B cell (primary cell): ENCODE measurements at regions not wholly inside any gene's neighbourhood (a gene's known extent, or its start where the extent isn't known, plus 50 kb on each side); places are given as distances from the start of the nearest gene placed in this dataset.

ENCODE experiments used
- ATAC-seq: fragments of 200-7000 bp; cut with Tn5 transposase; one replicate; pipeline ENCODE4 v1.10.0; 2021; ENCODE audit warnings: low read depth, mild to moderate bottlenecking, moderate number of reproducible peaks, moderate library complexity
- CTCF ChIA-PET: fragments of 350-600 bp; sonication (Branson Sonifier 250); formaldehyde crosslinking; loops from one replicate; lab custom pipeline; 2021; ENCODE audit warnings: antibody characterized with exemption, inconsistent platforms; lab: Charles Lee
- POLR2A ChIA-PET: fragments of 350-600 bp; sonication (Branson Sonifier 250); formaldehyde crosslinking; loops from one replicate; lab custom pipeline; 2021; ENCODE audit warnings: antibody characterized with exemption; lab: Charles Lee
- DNase-seq: peaks from one replicate; pipeline ENCODE4 v3.0.0; 2013
- H2AFZ ChIP-seq: 2 replicates; pipeline ENCODE4 v1.6.1; 2012; ENCODE audit warnings: mild to moderate bottlenecking, low read depth, low read length; ENCODE audit not compliant: insufficient read depth, poor library complexity, severe bottlenecking
- H3K27ac ChIP-seq, 2 donors: 1 replicate in 1 of 2; 2 replicates in 1 of 2; pipeline ENCODE4 v1.5.1; 2012 to 2013; ENCODE audit warnings: low read length in 2 of 2, mild to moderate bottlenecking in 2 of 2, moderate library complexity in 1 of 2
- H3K27me3 ChIP-seq, 4 experiments: fragments of 200-600 bp in 1 of 4; sonication (generic) in 1 of 4; replicated peaks in 1 of 4; 1 replicate in 2 of 4; 2 replicates in 2 of 4; pipeline versions ENCODE4 v1.6.1 to v1.7.0; 2013 to 2016; ENCODE audit warnings: low read length in 3 of 4, mild to moderate bottlenecking in 2 of 4, mixed read lengths in 1 of 4, moderate library complexity in 1 of 4; ENCODE audit not compliant: insufficient read depth in 4 of 4, control insufficient read depth in 3 of 4; ENCODE audit errors: control extremely low read depth in 1 of 4
- H3K36me3 ChIP-seq, 2 experiments: replicated peaks in 1 of 2; 1 replicate in 1 of 2; 2 replicates in 1 of 2; pipeline versions ENCODE4 v1.6.1 to v1.7.1; 2013; ENCODE audit warnings: low read length in 1 of 2; ENCODE audit not compliant: insufficient read depth in 2 of 2, control insufficient read depth in 1 of 2; ENCODE audit errors: control extremely low read depth in 1 of 2, extremely low read depth in 1 of 2
- H3K4me1 ChIP-seq, 2 donors: fragments of 200-600 bp in 1 of 2; sonication (generic) in 1 of 2; 1 replicate in 1 of 2; 2 replicates in 1 of 2; pipeline versions ENCODE4 v1.5.1 to v1.6.1; 2013 to 2017; ENCODE audit warnings: low read length in 2 of 2; ENCODE audit not compliant: control insufficient read depth in 2 of 2, insufficient read depth in 2 of 2
- H3K4me2 ChIP-seq: replicated peaks from 2 replicates; pipeline ENCODE3; 2012; ENCODE audit warnings: mild to moderate bottlenecking, low read depth, low read length; ENCODE audit not compliant: poor library complexity, severe bottlenecking
- H3K4me3 ChIP-seq, 5 experiments: fragments of 200-600 bp in 1 of 5; sonication (generic) in 1 of 5; 1 replicate in 3 of 5; 2 replicates in 2 of 5; pipeline versions ENCODE4 v1.5.1 to v1.7.0; 2011 to 2016; ENCODE audit warnings: low read length in 4 of 5, mild to moderate bottlenecking in 4 of 5, low read depth in 2 of 5, control low read depth in 1 of 5, moderate library complexity in 1 of 5; ENCODE audit not compliant: insufficient read depth in 1 of 5; ENCODE audit errors: control extremely low read depth in 1 of 5, extremely low read depth in 1 of 5
- H3K79me2 ChIP-seq: fragments of 200-600 bp; sonication (generic); one replicate; pipeline ENCODE4 v1.6.0; 2016; ENCODE audit warnings: low read length; ENCODE audit not compliant: control insufficient read depth, insufficient read depth
- H3K9ac ChIP-seq: fragments of 200-600 bp; sonication (generic); 2 replicates; pipeline ENCODE4 v1.6.1; 2017; ENCODE audit warnings: mild to moderate bottlenecking, low read length, moderate library complexity
- H3K9me3 ChIP-seq, 3 donors: one replicate each; pipeline versions ENCODE4 v1.6.1 to v1.7.1; 2013; ENCODE audit warnings: low read length in 2 of 3; ENCODE audit not compliant: control insufficient read depth in 2 of 3, insufficient read depth in 1 of 3; ENCODE audit errors: control extremely low read depth in 1 of 3
- H4K20me1 ChIP-seq: 2 replicates; pipeline ENCODE4 v1.6.0; 2012; ENCODE audit warnings: mild to moderate bottlenecking, low read length; ENCODE audit not compliant: insufficient read depth, control insufficient read depth, poor library complexity, severe bottlenecking
- H3K27ac Mint-ChIP-seq: one replicate; pipeline ENCODE4 v1.8.0; 2021; ENCODE audit warnings: mixed read lengths
- H3K27me3 Mint-ChIP-seq: one replicate; pipeline ENCODE4 v1.8.0; 2021; ENCODE audit warnings: mixed read lengths
- H3K4me1 Mint-ChIP-seq: one replicate; pipeline ENCODE4 v1.8.0; 2021; ENCODE audit warnings: mixed read lengths
- H3K4me3 Mint-ChIP-seq: one replicate; pipeline ENCODE4 v1.8.0; 2021; ENCODE audit warnings: mixed read lengths
- H3K9me3 Mint-ChIP-seq: one replicate; pipeline ENCODE4 v1.8.0; 2022; ENCODE audit warnings: mixed read lengths; ENCODE audit not compliant: insufficient read depth
- EZH2 ChIP-seq: IDR thresholded peaks from 2 replicates; pipeline ENCODE4 v1.6.1; 2012; ENCODE audit warnings: borderline replicate concordance, low read depth, mild to moderate bottlenecking, moderate library complexity, low read length; ENCODE audit not compliant: insufficient read depth, poor library complexity, severe bottlenecking
- WGBS: methylation state at CpG from one replicate; pipeline ENCODE4 v1.1.5; 2013; ENCODE audit warnings: missing lambda C conversion rate; ENCODE audit not compliant: insufficient coverage; 5-methylcytosine and 5-hydroxymethylcytosine counted together
- intact Hi-C: fragments of 100-400 bp; cut with micrococcal nuclease; formaldehyde crosslinking; loops from one replicate; pipeline ENCODE4 v1.10.0; 2022
- TF ChIP-seq, protein P1 (sequence below): fragments of 200-600 bp; IDR thresholded peaks from one replicate; pipeline ENCODE4 v1.8.0; 2022; ENCODE audit warnings: antibody characterized with exemption, mild to moderate bottlenecking

DNA sequence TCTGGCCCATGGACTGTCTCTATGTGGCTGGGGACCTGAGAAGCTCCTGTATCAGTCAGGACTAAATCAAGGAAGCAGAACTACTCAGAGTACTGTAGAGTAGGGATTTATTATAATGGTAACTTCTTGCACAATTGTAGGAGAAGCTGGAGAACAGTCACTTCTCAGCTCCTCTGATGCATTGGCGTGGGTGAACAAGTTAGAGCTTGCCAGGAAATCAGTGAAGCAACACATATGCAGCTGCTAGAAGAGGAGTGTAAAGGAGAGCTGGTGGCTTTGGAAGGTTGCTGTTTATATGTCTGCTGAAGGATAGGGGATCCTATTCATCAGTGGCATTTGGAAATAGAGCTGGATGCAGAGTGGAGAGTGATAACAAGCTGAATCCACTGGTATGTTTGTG is 215.5 kb upstream of the CWC22 start:
- Mint-ChIP-seq H3K4me1 (no peaks in the 10 kb centered on the region), H3K27ac (no peak overlapping the region), H3K4me3 (no peak overlapping the region), H3K9me3 (peaks cover 6% of the 10 kb centered on the region), H3K27me3 (no peaks in the 10 kb centered on the region)
- Histone ChIP-seq H4K20me1 (no peaks in the 10 kb centered on the region), H2AFZ (no peak overlapping the region), H3K27me3 (no peaks in the 10 kb centered on the region), H3K4me3 (no peak overlapping the region), H3K9ac (no peak overlapping the region), H3K4me1 (no peaks in the 10 kb centered on the region), H3K9me3 (peaks cover 0 to 8% (median 4%) of the 10 kb centered on the region in 3 donors), H3K27ac (no peak overlapping the region), H3K79me2 (no peaks in the 10 kb centered on the region), H3K36me3 (no peaks in the 10 kb centered on the region), H3K4me2 (no peak overlapping the region)
- DNase-seq (no peak), ATAC-seq (no peak)
- intact Hi-C loops: no loop called here
- POLR2A ChIA-PET: no interaction called here
- WGBS: 75% methylated on average over 1 of the region's 1 CpG
- TF ChIP-seq, protein P1, sequence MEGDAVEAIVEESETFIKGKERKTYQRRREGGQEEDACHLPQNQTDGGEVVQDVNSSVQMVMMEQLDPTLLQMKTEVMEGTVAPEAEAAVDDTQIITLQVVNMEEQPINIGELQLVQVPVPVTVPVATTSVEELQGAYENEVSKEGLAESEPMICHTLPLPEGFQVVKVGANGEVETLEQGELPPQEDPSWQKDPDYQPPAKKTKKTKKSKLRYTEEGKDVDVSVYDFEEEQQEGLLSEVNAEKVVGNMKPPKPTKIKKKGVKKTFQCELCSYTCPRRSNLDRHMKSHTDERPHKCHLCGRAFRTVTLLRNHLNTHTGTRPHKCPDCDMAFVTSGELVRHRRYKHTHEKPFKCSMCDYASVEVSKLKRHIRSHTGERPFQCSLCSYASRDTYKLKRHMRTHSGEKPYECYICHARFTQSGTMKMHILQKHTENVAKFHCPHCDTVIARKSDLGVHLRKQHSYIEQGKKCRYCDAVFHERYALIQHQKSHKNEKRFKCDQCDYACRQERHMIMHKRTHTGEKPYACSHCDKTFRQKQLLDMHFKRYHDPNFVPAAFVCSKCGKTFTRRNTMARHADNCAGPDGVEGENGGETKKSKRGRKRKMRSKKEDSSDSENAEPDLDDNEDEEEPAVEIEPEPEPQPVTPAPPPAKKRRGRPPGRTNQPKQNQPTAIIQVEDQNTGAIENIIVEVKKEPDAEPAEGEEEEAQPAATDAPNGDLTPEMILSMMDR: no peak
- TF ChIP-seq EZH2: no peak
- CTCF ChIA-PET: no interaction called here

DNA sequence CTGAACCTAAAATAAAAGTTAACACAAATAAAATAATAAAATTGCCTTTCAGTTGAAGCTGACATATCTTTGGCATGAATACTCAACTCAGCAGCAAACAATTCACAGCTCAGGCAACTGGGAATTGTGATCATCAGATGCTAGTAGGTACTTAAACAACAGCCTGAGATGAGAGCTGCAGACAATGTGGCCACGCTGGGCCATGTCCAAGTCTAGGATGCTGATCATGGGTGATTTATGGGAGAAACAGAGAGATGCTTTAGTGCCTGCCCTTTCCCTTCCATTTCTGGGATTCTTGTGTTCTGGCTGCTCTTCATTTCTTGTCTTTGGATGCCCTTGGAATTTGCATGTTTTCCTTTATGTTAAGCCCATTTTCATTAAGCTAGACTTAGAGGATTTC is 212.4 kb upstream of the CWC22 start:
- no peaks in the 10 kb centered on the region for H3K27me3 ChIP-seq
- H2AFZ ChIP-seq: no peak overlapping the region
- intact Hi-C loops: no loop called here
- DNase-seq (no peak), ATAC-seq (no peak)
- CTCF ChIA-PET: no interaction called here
- H3K9me3 ChIP-seq: no peaks in the 10 kb centered on the region
- no peaks in the 10 kb centered on the region for H3K79me2 ChIP-seq
- Mint-ChIP-seq H3K4me3 (no peak overlapping the region), H3K27ac (no peak overlapping the region), H3K4me1 (no peaks in the 10 kb centered on the region), H3K27me3 (no peaks in the 10 kb centered on the region), H3K9me3 (peaks cover 6% of the 10 kb centered on the region)
- no peaks in the 10 kb centered on the region for H3K4me1 ChIP-seq
- no peaks in the 10 kb centered on the region for H3K36me3 ChIP-seq
- TF ChIP-seq, protein P1: no peak
- no peak for TF ChIP-seq EZH2
- no peak overlapping the region for H3K4me2 ChIP-seq
- H3K27ac ChIP-seq: no peak overlapping the region
- H4K20me1 ChIP-seq: no peaks in the 10 kb centered on the region
- no peak overlapping the region for H3K4me3 ChIP-seq
- no peak overlapping the region for H3K9ac ChIP-seq
- POLR2A ChIA-PET: no interaction called here
- 100% methylated on average over 1 of the region's 1 CpG for WGBS
